Right lobe of liver (tissue), 4 donors: ENCODE measurements at regions not wholly inside any gene's neighbourhood (a gene's known extent, or its start where the extent isn't known, plus 50 kb on each side); places are given as distances from the start of the nearest gene placed in this dataset.

Experiments
- CTCF ChIP-seq, 4 donors: fragments of 200-600 bp in 3 of 4; fragments of 450-650 bp in 1 of 4; IDR thresholded peaks; one replicate each; pipeline versions ENCODE4 v1.5.1 to v1.8.0; 2016 to 2022; ENCODE audit warnings: antibody characterized with exemption in 4 of 4, mild to moderate bottlenecking in 2 of 4
- POLR2A ChIP-seq: fragments of 450-650 bp; IDR thresholded peaks from one replicate; pipeline ENCODE4 v1.6.1; 2017; ENCODE audit warnings: antibody characterized with exemption, mild to moderate bottlenecking
- donor health status: DM: no; HTN: no; CAD: no.
- donor health status: DM: no; HTN: no; CAD: no.
- donor health status: DM: no; HTN: yes; CAD: no.

- TF ChIP-seq CTCF (IDR thresholded peaks at IDR 0.05): no peak
- TF ChIP-seq POLR2A: no peak
Observed at GRCh38 chr3:88991496-88991895, 115.9 kb upstream of the EPHA3 start.
